ENCODE measurements at regions not wholly inside any gene's neighbourhood (a gene's known extent, or its start where the extent isn't known, plus 50 kb on each side); places are given as distances from the start of the nearest gene placed in this dataset.

- Histone ChIP-seq H3K27me3 (ENCODE audit: control insufficient read depth in 2 of 2, insufficient read depth in 2 of 2, low read length in 2 of 2) (peaks cover 24 to 69% of the 10 kb centered on the region in 2 experiments; a peak in 3 of 5 replicates), H3K27ac (ENCODE audit: extremely low read depth, low read depth, low read length) (no peak overlapping the region), H3K4me1 (replicated peaks in 1 of 2; ENCODE audit: control insufficient read depth in 2 of 2, insufficient read depth in 2 of 2, low read length in 2 of 2) (peaks cover 0 to 5% of the 10 kb centered on the region in 2 experiments; a peak in 3 of 5 replicates), H3K4me2 (ENCODE audit: insufficient read depth, low read length) (no peak overlapping the region), H3K9me3 (replicated peaks; ENCODE audit: control insufficient read depth, insufficient read depth, low read depth, low read length) (no peaks in the 10 kb centered on the region), H3K4me3 (no peak overlapping the region), H3K9me1 (ENCODE audit: control insufficient read depth, insufficient read depth, low read length) (no peaks in the 10 kb centered on the region), H3K36me3 (ENCODE audit: control insufficient read depth, insufficient read depth, low read length) (no peaks in the 10 kb centered on the region), H4K20me1 (replicated peaks; ENCODE audit: control insufficient read depth, insufficient read depth, low read length) (0 out of 2 replicates have a peak, but pooled peaks cover 4% of the 10 kb centered on the region), H3K79me2 (ENCODE audit: control insufficient read depth, insufficient read depth, low read length) (no peaks in the 10 kb centered on the region), H2AFZ (ENCODE audit: low read depth, low read length) (no peak overlapping the region), H3K9ac (ENCODE audit: insufficient read depth in 1 of 2, low read depth in 2 of 2, low read length in 2 of 2) (no peak overlapping the region)
- TF ChIP-seq TFAM (CRISPR knock-in tag; conservative IDR thresholded peaks at IDR 0.05) (no peak), CREB5 (CRISPR knock-in tag; IDR thresholded peaks at IDR 0.05) (no peak), ESRRA (IDR thresholded peaks at IDR 0.05; ENCODE audit: borderline replicate concordance, low read depth) (no peak), HES1 (IDR thresholded peaks at IDR 0.05; ENCODE audit: low read depth) (no peak), CBX3 (IDR thresholded peaks at IDR 0.05; ENCODE audit: borderline replicate concordance in 1 of 2, low read length in 2 of 2) (no peak), NONO (IDR thresholded peaks at IDR 0.05; ENCODE audit: low read depth in 2 of 2, low read length in 1 of 2) (no peak), PHF8 (IDR thresholded peaks at IDR 0.05; ENCODE audit: borderline replicate concordance, low read length) (no peak), ZNF134 (CRISPR knock-in tag; conservative IDR thresholded peaks at IDR 0.05) (no peak), ZKSCAN8 (CRISPR knock-in tag; IDR thresholded peaks at IDR 0.05) (no peak)
- ChIA-PET POLR2A (no interaction called here), CTCF (ENCODE audit: low intra/inter-chr PET ratio) (no interaction called here)
- intact Hi-C loops (cut with micrococcal nuclease) (no loop called here), in situ Hi-C loops (cut with MboI) (loop anchor here (25.0 kb wide), 1 partner anchor 1404 kb away; no protein-coding TSS in a partner anchor)
- ATAC-seq (no peak), DNase-seq (ENCODE audit: extremely low read depth in 1 of 4, low spot score in 3 of 4) (no peak), FAIRE-seq (no peak)
- 17% methylated on average over 9 of the region's 10 CpGs for WGBS (ENCODE audit: insufficient coverage, low coverage, missing lambda C conversion rate)
- BruUV-seq (replicated peaks) = no TSS peak
These were observed 53.5 kb downstream of the MAGEF1 start for GRCh38 chr3:184658223-184658928.
